ENCODE measurements at regions not wholly inside any gene's neighbourhood (a gene's known extent, or its start where the extent isn't known, plus 50 kb on each side); places are given as distances from the start of the nearest gene placed in this dataset.
"Not testable (repeated sequence)": the region's sequence is repeated elsewhere in the genome, so short reads cannot be mapped to it uniquely, and the experiment has no call there.

DNA sequence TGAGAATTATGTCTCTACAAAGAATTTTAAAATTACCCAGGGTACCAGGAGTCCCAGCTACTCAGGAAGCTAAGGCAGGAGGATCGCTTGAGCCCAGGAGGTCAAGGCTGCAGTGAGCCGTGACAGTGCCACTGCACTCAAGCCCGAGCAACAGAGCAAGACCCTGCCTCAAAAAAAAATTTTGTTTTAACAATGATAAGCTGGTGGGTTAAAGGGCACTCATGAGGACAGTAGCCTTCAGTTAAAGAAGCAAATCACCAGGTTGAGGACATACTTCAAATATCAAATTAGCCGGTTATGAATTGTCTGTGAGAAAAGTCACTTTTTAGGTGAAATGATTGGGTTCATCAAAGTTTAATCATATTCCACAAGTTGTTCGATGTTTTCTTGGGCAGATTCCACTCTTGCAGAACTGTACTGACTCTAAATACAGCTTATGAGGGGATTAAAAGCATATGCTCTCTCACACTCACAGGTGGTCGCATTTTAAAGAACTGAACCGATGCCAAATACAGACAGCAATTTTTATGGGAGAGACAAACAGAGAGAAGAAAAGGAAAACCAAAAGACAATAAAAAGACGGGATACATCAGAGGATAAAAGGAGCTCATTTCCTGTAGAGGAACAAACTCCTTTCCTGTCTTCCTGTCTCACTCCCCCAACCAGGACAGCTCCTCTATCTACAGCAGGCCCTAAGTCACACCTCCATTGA is 582.8 kb upstream of the NRP1 start:
- Histone ChIP-seq H3K27me3 (no peaks in the 10 kb centered on the region), H3K27ac (no peak overlapping the region), H3K9me3 (no peaks in the 10 kb centered on the region), H3K36me3 (no peaks in the 10 kb centered on the region), H3K4me3 (no peak overlapping the region), H3K4me1 (no peaks in the 10 kb centered on the region)
- TF ChIP-seq POLR2AphosphoS5 (IDR thresholded peaks at IDR 0.05) (no peak), EP300 (IDR thresholded peaks at IDR 0.05) (no peak), POLR2A (IDR thresholded peaks at IDR 0.05) (no peak)
- TF ChIP-seq, protein P1, sequence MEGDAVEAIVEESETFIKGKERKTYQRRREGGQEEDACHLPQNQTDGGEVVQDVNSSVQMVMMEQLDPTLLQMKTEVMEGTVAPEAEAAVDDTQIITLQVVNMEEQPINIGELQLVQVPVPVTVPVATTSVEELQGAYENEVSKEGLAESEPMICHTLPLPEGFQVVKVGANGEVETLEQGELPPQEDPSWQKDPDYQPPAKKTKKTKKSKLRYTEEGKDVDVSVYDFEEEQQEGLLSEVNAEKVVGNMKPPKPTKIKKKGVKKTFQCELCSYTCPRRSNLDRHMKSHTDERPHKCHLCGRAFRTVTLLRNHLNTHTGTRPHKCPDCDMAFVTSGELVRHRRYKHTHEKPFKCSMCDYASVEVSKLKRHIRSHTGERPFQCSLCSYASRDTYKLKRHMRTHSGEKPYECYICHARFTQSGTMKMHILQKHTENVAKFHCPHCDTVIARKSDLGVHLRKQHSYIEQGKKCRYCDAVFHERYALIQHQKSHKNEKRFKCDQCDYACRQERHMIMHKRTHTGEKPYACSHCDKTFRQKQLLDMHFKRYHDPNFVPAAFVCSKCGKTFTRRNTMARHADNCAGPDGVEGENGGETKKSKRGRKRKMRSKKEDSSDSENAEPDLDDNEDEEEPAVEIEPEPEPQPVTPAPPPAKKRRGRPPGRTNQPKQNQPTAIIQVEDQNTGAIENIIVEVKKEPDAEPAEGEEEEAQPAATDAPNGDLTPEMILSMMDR (IDR thresholded peaks at IDR 0.05) = no peak
- 62 to 73% methylated on average over 8 of the region's 8 CpGs for WGBS, 2 donors
- intact Hi-C loops (cut with DNase I) = no loop called here
- no peak for DNase-seq

DNA sequence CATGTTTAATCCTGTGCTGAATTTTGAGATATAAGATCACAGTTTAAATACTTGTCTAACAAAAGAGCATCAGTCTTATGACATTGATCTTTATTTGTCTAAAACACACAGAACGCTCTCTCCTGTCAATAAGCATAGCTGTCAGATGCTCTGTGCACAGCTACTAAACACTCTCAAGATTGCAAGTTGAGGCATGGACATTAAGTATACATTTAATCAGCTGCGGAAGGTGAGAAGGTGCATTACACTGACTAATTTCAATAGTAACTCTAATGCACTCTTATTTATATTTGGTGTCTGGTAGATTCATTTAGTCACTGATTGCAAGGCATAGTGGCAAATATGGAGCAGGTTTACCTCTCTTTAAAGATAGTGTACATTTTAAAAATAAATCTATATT is 580.3 kb upstream of the NRP1 start:
- H3K27ac ChIP-seq = no peak overlapping the region
- 89 to 95% methylated on average over 2 of the region's 2 CpGs for WGBS, 2 donors
- no peak for DNase-seq
- no peaks in the 10 kb centered on the region for H3K27me3 ChIP-seq
- no peak overlapping the region for H3K4me3 ChIP-seq
- no peaks in the 10 kb centered on the region for H3K9me3 ChIP-seq
- H3K4me1 ChIP-seq = no peaks in the 10 kb centered on the region
- intact Hi-C loops (cut with DNase I) = no loop called here
- no peak for TF ChIP-seq POLR2A (IDR thresholded peaks at IDR 0.05)
- no peak for TF ChIP-seq EP300 (IDR thresholded peaks at IDR 0.05)
- TF ChIP-seq POLR2AphosphoS5 (IDR thresholded peaks at IDR 0.05) = no peak
- TF ChIP-seq, protein P1 (IDR thresholded peaks at IDR 0.05) = no peak
- no peaks in the 10 kb centered on the region for H3K36me3 ChIP-seq

DNA sequence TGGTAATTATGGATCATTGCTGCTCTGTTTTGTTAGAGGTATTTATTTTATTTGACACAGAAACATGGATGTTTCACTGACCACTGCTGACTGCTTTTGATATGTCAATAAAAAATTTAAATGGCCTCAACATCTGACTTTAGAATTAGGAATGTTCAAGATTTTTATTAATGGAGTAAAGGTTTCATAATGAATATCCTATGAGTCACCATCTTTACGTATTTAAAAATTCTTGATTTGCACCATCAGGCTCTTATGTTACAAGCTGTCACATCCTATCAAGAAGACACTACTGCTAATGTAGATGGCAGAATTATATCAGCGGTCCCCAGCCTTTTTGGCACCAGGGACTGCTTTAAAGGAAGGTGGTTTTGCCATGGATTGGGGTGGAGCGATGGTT is 578.7 kb upstream of the NRP1 start:
- no peak for DNase-seq
- TF ChIP-seq, protein P1 (IDR thresholded peaks at IDR 0.05) = no peak
- no peak for TF ChIP-seq POLR2A (IDR thresholded peaks at IDR 0.05)
- no peak for TF ChIP-seq EP300 (IDR thresholded peaks at IDR 0.05)
- TF ChIP-seq POLR2AphosphoS5 (IDR thresholded peaks at IDR 0.05) = no peak
- Histone ChIP-seq H3K36me3 (no peaks in the 10 kb centered on the region), H3K4me3 (no peak overlapping the region), H3K9me3 (no peaks in the 10 kb centered on the region), H3K27ac (no peak overlapping the region), H3K27me3 (no peaks in the 10 kb centered on the region), H3K4me1 (no peaks in the 10 kb centered on the region)
- intact Hi-C loops (cut with DNase I) = no loop called here
- WGBS, 2 donors = 88% methylated on average over 3 of the region's 3 CpGs

DNA sequence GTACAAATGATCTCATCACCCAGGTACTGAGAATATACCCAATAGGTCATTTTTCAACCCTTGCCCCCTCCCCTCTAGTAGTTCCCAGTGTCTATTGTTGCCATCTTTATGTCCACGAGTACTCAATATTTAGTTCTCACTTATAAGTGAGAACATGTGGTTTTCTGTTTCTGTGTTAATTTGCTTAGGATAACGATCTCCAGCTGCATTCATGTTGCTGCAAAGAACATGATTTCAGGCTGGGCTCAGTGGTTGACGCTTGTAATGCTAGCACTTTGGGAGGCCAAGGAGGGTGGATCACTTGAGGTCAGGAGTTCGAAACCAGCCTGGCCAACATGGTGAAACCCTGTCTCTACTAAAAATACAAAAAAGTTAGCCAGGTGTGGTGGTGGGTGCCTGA is 575.0 kb upstream of the NRP1 start:
- H3K9me3 ChIP-seq; H3K4me3 ChIP-seq; H3K4me1 ChIP-seq; H3K27ac ChIP-seq; H3K27me3 ChIP-seq; intact Hi-C loops (cut with DNase I); DNase-seq; H3K36me3 ChIP-seq: not testable (repeated sequence)
- WGBS, 2 donors = 84 to 85% methylated on average over 4 of the region's 4 CpGs

DNA sequence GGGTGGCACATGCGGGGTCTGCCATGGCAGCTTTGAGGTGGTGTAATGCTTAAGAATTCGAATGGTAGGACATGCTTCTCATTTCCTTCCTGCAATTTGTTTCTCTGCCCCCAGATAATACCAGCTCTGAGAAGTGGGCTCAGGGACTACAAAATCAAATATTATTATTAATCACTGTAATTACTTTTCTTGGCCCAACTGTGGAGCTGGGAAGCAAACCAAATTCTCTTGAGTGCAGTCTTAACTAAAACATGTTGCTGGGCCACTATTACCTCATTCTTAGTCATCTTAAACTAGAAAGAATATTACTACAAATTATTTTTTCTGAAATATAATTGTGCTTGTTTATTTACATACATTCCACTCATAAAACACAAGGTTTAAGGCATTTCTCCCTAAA is 566.7 kb upstream of the NRP1 start:
- H3K36me3 ChIP-seq = no peaks in the 10 kb centered on the region
- no peaks in the 10 kb centered on the region for H3K9me3 ChIP-seq
- DNase-seq = no peak

More for the DNA sequence above, 566.7 kb upstream of the NRP1 start:
- intact Hi-C loops (cut with DNase I) = no loop called here
- no peak for TF ChIP-seq POLR2AphosphoS5 (IDR thresholded peaks at IDR 0.05)
- no peak for TF ChIP-seq POLR2A (IDR thresholded peaks at IDR 0.05)
- no peak for TF ChIP-seq EP300 (IDR thresholded peaks at IDR 0.05)
- TF ChIP-seq, protein P1 (IDR thresholded peaks at IDR 0.05) = no peak
- H3K27ac ChIP-seq = peak overlapping the region in 3 of 4 donors; percentile 12 to 30 (median 29)
- 69 to 85% methylated on average over 2 of the region's 2 CpGs for WGBS, 2 donors
- H3K27me3 ChIP-seq = no peaks in the 10 kb centered on the region
- H3K4me3 ChIP-seq = no peak overlapping the region
- H3K4me1 ChIP-seq = peaks cover 0 to 4% (median 0%) of the 10 kb centered on the region in 4 donors

Measured in sigmoid colon (tissue), 6 donors.